Activated CD4-positive, alpha-beta T cell treated with anti-CD3 and anti-CD28 coated beads, Interleukin-2, Interleukin-6, amounts not matched to agents 100 ng/mL and 50 ng/mL, durations not matched to agents 16 hours and 8 hours (primary cell): ENCODE measurements at regions not wholly inside any gene's neighbourhood (a gene's known extent, or its start where the extent isn't known, plus 50 kb on each side); places are given as distances from the start of the nearest gene placed in this dataset.
A peak's percentile ranks its signal among the peaks of the same experiment; 100 is the strongest.
"Not testable (repeated sequence)": the region's sequence is repeated elsewhere in the genome, so short reads cannot be mapped to it uniquely, and the experiment has no call there.

Experiments
- DNase-seq: peaks from one replicate; pipeline ENCODE4 v3.0.0-alpha.2; 2020

DNA sequence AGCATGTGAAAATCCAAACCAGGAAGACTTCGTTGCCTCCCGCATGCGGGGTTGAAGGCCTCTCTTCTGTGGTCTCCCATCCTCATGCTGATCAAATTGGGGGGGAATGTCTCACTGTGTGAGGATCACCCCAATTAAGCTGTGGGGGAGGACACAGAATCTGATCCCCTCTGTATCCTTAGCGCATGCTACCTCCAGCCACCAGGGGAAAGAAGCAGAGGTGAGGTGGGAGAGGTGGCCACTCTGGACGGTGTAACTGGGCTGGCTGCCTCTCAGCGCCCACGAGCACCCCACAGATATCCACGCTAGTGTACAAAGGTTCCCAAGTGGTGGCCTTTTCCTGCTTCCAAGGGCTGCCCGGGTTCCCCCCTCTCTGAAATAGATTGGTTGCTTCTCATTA lies 177.6 kb upstream of the PLGLB1 start:
- DNase-seq: not testable (repeated sequence)

DNA sequence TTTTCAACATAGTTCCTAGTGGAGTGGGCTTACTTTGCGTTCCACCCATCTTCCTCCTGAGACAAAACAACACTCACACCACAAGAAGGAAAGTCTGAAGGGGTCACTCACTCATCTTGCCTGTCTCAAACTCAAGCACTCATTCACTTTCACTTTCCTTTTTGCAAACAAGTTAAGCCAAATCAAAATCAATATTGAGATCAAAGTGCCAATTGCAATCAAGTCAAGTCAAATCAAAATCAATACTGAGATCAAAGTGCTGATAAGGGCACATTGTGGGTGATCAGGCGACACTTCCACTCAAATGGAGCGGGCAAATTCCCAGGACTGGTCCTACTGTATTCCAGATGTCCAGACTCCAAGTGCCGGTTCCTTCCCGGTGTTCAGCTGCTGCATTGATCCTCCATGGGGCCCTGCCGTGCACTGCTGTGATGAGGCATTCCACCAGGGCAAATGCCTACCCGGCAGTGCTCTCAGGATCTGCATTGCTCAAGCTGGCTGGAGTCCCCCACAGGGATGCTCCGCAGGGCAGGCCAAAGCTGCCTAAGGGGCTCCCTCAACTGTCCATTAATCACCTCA lies 183.0 kb upstream of the PLGLB1 start:
- not testable (repeated sequence) for DNase-seq

DNA sequence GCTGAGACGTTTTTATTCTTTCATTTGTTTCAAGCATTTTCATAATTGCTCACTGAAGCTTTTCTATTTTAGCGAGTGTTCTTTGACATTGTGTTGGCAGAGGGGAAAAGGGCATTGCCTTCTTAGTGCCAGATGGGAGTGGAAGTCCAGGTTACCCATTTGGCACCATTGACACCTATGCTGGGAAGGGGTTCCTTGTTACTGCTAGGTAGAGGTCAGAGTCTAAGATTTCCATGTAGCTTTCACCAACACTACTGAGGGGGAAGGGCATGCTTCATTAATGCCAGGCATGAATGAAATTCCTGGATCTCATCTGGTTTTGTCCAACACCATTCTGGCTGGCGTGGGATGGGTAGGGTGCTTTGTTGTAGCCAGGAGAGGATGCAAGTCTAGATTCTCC lies 191.3 kb upstream of the PLGLB1 start:
- DNase-seq: not testable (repeated sequence)

DNA sequence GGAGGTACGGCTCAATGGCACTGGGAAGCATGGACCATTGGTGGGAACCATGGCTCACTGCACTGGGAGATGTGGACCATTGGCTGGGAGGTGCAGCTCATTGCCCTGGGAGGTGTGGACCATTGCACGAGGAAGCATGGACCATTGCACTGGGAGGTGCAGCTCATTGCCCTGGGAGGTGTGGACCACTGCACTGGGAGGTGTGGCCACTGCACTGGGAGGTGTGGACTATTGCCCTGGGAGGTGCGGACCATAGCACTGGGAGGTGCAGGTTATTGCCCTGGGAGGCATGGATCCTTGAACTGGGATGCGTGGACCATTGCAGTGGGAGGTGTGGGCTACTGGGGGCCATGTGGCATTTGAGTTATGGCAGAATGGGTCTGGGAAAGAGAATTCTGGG lies 195.4 kb upstream of the PLGLB1 start:
- not testable (repeated sequence) for DNase-seq

DNA sequence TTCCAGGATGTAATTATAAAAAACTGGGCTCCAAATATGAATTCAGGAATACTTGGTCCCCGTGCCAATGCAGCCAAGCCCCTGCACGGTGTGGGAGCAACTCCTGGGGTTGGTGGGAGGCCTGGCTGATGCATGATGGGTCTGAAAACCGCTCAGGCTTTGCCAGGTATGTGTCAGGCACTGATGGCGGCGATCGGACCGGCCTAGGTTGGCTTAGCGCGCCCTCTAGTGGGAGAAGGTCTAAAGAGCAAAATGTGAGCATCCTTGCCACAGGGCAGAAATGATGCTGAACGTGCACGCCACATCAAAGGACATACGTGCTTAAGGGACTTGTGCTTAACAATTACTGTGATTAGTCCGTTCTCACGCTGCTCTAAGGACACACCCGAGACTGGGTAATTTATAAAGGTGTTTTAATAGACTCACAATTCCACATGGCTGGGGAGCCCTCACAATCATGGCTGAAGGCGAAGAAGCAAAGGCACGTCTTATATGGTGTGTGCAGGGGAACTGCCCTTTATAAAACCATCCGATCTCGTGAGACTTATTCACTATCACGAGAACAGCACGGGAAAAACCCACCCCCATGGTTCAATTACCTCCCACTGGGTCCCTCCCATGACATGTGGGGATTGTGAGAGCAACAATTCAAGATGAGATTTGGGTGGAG lies 196.2 kb upstream of the PLGLB1 start:
- not testable (repeated sequence) for DNase-seq

DNA sequence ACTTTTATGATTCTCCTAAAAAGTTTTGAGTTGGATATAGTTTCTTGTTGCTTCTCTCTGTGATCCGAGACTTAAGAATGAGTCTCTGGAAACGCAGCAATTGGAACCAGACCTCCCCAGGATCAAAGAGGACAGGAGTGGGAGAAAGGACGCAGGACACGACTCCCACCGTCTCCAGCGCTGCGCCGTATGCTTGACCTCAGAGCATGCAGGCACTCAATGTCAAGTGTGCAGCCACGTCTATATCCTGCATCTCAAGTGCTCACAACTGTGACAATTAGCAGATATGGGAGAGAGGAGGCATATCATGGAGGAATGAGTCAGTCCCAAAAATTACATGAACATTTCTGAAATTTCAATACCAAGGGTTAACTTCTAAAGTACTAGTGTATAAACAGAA lies 199.0 kb upstream of the PLGLB1 start:
- DNase-seq: not testable (repeated sequence)

DNA sequence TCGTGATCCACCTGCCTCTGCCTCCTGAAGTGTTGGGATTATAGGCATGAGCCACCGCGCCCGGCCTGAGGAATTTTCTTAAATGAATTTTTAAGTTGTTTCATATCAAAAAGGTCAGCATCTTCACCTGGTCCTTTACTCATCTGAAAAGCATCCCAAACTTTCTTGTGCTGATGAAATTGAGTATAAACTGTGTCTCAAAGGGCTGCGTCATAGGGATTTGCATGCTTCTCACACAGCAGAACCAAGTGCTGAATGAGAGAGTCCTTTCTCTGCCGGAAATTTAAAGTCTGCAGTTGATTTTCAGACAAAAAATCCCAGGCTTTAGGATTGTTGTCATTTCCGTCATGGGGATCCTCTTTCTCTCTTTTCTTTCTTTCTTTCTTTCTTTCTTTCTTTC lies 200.5 kb upstream of the PLGLB1 start:
- DNase-seq: not testable (repeated sequence)

DNA sequence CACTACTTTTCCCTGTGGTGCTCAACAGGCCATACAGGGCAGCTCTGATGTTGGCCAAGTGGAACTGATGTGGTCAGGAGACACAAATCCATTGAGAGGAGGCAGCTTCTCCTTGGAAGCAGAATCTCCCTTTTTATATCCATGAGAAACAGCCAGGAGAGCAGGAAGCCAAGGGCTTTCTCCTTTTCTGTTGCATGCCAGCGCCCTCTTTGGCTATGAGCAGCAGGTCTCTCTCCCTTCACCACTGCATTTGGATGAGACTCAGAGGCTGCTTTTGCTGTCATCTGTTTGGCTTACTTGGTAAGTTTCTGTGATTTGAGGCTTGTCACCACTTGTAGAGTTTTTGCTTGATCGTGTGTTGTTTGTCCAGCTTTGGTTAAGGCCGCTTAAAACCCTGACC lies 202.2 kb upstream of the PLGLB1 start:
- DNase-seq: not testable (repeated sequence)

DNA sequence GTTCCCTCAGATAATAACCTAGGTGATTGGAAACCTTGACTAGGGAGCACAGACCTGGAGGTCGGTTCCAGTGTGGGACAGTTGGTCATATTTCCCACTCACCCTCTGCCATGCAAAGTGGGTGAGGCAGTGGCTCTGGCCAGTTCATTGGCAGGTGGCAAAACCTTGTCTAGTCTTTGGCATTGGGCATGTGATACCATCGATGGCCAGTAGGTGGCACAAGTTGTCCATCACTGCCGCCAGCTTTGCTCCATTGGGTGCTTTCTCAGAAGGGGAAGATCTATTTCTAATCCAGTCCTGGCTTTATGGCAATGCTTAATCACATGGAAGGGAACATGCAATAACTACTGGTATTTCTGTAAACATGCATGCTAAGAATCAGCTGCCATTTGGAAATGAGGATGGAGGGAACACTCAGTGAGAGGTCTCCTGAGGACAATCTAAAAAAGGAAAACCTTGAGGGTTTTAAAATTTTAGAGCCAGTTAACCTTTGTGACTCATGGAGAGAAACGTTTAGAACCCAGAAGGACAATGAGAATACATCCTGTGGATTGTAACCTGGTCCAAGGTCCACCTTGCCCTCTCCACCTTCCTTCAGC lies 207.5 kb upstream of the PLGLB1 start:
- peak; percentile 10 for DNase-seq

DNA sequence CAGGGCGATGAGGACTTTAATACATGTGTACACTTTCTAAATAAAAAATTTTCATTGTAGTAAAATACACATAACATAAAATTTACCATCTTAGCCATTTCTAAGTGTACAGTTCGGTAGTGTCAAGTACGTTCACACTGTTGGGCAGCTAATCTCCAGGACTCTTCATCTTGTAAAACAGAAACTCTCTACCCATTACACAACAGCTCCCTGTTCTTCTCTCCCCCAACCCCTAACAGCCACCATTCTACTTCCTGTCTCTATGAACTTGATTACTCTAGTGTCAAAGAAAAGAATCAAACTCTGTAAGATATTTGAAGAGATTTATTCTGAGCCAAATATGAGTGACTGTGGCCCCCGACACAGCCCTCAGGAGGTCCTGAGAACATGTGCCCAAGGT lies 208.3 kb upstream of the PLGLB1 start:
- not testable (repeated sequence) for DNase-seq

DNA sequence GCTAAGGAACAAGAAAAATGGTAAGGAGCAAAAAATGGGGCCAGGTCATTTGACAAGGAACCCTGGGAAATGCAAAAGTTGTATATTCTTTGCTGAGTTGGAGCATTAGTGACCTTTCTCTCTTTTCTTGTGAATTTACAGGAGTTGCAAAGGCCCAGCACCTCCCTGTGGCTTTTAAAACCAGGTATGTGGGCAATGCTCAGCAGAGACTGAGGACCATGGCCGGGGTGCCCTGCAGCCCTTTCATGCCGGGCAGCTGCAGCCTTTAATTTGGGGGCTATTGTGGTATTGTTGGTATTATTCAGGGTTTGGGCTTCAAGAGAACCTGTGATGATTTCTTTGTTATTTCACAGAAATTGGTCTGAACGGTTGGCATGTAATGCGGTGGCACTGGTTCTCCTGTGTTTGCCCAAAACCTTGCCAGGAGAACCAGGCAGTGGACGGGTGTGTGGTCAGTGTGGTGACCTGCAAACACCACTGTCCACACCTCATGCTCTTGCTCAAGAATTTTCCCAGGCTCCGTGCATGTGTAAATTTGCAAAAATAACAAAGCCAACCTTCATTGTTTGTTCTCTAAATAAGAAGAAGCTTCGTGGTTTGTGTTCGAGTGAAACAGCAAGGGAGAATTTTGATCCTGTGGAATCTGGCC lies 213.8 kb upstream of the PLGLB1 start:
- DNase-seq: not testable (repeated sequence)

DNA sequence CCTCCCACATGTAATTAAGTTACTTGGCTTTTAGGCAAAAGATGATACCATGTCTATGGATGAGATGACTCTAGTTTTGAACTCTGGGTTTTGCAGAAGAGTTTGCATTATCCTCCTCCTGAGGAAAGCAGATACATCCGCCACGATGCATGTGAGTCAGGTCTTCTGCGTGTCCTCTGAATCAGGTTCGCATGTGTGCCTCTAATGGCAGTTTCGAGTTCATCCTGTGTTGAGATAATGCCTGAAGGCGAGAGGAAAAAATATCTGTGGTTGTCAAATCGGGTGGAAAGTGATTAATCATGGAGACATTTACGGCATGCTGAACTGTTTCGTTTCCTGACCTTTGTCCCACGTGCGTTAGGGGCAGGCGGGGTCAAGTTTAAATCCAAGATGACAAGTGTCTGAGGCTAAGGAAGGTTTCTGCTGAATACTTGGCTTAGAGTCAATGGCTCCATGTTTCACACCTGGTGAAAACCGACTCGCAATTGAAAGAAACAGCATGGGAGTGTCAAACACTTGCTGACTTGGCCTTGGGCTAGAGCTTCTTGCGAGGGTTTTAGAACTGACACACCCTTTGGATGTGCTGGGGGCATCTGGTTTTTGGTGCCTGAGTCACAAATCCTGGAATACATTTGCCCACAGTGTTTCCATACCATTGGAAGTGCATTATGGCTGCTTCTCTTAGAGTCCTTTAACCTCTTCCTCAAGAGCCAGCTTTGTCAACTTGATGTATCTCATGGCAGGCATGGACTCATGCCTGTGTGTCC lies 216.1 kb upstream of the PLGLB1 start:
- DNase-seq: peak; percentile 32

DNA sequence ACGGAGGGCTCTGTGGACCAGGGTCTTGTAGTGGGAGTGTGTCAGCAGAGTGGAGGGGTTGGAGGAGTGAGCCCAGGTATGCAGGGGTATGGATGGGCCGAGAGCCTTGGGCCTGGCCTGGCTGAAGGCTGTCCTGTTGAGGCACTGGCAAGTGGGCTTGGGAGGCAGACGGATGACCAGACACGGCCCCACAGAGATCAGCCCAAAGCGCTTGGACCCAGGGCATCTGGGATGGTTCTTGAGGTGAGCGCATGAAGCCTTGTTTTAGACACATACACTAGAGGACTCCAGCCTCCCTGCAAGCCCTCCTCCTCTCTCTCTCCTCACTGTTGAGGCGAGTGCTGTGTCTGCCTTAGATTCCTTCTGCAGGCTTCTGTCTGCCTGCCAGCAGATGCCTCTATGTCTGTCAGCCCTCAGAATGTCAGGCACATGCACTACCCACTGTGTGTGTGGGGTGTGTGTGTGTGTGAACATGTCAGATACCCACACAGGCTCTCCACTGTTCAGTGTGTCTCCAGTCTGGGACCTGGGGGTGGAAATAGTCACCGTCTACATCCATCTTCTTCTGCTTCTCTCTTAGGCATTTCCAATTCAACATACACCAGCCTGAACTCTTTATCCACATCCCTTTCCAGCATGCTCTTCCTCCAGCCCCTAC lies 218.0 kb upstream of the PLGLB1 start:
- DNase-seq: not testable (repeated sequence)

DNA sequence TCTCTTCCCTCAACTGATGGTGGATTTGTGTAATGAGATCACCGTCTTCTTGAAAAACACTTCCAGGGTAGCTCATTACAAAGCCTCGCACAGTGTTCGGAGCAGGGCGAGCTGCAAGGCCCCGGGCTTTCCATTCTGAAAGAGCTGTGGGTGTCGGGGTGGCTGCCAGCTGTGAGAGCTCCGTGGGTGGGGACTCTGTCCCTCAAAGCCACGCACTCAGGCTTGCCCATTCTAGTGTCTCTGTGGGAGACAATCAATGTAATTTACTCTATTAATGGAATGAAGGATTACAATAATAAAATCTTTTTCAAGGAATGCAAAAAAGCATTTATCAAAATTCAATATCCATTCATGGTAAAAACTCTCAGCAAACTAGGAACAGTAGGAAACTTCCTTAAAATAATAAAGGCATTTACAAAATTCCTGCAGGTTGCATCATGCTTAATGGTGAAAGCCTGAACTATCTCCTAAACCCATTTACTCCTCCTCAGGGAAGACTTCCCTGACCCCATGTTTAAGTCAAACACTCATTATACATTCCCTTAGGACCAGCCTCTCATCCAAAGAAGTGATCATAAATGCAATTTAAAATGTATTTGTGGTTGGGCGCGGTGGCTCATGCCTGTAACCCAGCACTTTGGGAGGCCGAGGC lies 224.5 kb upstream of the PLGLB1 start:
- DNase-seq: not testable (repeated sequence)

DNA sequence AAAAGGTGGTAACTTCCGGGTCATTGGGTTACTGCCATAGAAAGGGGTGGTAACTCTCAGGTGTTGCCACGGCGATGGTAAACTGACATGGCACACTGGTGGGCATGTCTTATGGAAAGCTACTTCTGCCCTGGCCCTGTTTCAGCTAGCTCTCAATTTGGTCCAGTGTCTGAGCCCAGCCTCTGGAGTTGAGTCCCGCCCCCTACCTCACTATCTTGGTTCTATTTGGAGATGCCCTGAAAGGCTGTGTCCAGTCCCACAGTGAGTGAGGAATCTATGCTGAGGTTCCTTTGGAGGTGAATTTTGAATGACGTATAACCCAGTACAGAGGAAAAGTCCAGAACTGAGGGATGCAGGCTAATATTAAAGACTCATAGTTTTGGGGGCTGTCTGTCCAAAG lies 230.4 kb upstream of the PLGLB1 start:
- not testable (repeated sequence) for DNase-seq

DNA sequence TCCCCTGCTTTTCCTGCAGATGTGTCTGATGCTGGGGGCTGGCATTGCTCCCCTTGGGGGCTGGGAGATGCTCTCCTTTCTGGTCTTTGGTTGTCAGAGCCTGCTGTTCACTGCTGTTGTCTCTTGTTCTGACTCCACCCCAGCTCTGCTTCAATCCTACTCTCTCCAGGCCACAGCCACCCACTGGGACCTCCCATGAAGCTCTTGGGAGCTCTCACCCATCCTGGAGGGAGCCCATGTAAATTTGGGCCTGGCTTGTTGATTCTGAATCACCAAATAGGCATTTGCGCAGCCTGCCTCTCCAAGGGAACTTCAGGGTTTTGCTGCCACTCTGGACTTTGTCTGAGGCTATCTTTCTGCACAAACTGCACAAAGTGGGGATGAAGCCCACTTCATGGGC lies 232.9 kb upstream of the PLGLB1 start:
- DNase-seq: not testable (repeated sequence)

DNA sequence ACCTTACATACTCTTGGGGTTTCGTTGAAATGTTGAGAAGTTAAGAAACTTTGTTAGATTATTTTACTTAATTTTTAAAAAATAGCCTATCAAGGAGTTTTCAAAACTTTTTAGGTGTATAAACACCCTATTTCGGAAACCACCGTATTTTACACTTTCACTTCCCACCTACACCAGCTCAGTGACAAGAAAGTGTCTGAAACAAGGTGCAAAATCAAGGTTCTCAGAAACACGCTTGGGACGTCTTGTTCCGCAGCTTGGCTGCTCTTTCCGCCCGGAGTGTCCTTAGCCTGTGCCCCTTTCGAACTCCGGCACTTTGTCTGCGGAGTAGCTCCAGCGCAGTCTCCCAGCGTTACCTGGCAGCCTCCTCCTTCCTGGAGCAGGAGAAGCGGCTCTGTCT lies 233.8 kb upstream of the PLGLB1 start:
- not testable (repeated sequence) for DNase-seq

DNA sequence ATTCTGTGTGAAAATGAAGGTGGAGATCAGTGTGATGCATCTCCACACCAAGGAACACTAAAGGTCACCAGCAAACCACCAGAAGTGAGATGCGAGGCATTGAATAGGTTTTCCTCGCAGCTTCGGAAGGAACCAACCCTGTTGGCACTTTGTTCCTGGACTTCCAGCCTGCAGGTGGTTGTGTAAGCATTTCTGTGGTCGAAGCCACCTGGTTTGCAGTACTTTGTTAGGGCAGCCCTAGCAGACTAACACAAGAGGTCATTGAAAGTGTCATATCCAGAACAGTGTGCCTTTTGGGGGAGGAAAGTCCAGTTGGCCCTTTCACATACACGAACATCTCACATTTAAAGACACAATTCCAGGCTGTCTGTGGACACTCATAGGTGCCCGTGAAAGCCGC lies 237.2 kb upstream of the PLGLB1 start:
- DNase-seq: not testable (repeated sequence)

DNA sequence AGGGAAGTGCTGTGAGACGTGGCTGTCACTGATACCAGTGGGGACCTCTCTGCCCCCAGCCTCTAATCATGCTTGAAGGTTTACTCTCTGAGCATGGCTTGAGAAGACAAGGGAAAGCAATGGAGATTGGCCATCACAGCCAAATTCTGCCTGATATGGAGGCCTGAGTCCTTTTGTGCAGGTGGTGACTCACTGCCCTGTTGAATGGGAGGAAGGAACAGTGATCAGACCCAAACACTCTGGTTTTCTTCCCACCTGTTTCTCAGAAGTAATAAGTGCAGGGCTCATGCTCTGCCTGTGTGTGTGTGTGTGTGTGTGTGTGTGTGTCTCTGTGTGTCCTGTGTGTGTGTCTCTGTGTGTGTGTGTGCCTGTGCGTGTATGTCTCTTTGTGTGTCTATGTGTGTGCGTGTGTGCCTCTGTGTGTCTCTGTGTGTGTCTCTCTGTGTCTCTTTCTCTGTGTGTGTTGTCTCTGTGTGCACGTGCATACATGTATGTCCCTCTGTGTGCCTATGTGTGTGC lies 240.6 kb upstream of the PLGLB1 start:
- DNase-seq: not testable (repeated sequence)

DNA sequence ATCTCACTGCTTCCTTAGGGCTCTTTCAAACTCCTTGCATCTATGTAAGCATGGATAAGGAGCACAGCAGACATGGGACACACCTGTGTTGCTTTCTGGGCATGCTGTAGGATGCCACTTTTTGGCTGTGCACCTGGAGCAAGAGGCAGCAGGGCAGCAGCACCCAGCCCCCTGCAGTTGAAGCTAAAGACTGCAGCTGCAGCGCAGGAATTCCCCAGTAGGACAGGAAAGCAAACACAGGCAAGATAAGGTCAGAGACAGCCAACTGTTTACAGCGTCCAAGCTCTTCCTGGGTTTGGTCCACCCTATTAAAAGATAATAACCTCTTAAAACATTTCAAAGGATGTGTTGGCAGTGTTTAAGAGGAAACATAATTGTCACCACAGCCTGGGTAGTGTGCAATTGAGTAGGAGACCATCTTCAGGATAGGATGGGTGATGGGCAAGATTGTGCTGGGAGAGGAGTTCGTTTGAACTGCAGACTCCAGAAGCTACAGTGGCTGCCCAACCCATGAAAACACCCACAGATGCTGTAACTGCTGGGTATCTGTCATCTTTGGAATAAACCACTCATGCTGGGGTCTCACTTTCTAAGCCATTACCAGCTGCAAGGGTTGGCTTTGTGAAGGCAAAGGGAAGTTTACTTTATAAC lies 242.3 kb upstream of the PLGLB1 start:
- not testable (repeated sequence) for DNase-seq

DNA sequence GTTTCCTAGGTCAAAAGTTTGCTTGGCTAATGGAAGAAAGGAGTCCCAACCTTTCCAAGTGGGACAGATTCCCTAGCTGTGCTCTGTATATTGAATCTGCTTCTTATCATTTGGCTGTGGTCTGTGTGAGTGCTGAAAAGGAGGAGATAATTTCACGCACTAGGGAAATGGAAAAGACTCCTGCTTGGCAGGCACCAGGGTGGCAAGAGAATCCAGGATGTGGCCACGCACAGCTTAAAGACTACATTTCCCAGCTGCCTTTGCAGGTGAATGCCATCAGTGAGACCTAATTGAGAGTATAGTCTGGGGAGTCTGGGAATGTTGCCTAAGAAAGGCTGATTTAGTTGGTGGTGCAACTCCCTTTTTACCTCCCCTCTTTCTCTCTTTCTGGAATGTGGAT lies 253.5 kb upstream of the PLGLB1 start:
- not testable (repeated sequence) for DNase-seq
